K562 (cell line): ENCODE measurements at regions not wholly inside any gene's neighbourhood (a gene's known extent, or its start where the extent isn't known, plus 50 kb on each side); places are given as distances from the start of the nearest gene placed in this dataset.

Experiments used
- ATAC-seq: fragments of 200-7000 bp; cut with Tn5 transposase; 3 replicates; pipeline ENCODE4 v1.9.1; 2020; ENCODE audit warnings: moderate library complexity
- BruUV-seq: library from RNA; stranded (reverse); fragments of 400-500 nt; replicated peaks from 2 replicates; lab custom pipeline; 2021; lab: Mats Ljungman, UMichigan
- CTCF ChIA-PET: fragments of 300-600 bp; formaldehyde crosslinking; extraction: SDS; loops from one replicate; lab custom pipeline; 2021; ENCODE audit warnings: low intra/inter-chr PET ratio; lab: Yijun Ruan, JAX
- POLR2A ChIA-PET: fragments of 300-600, 350-650 bp; sonication (Branson Sonifier 250); formaldehyde crosslinking; extraction: SDS; loops from one replicate; lab custom pipeline; 2021; ENCODE audit warnings: antibody characterized with exemption, inconsistent platforms; lab: Yijun Ruan, JAX
- DNase-seq, 4 experiments: peaks; one replicate each; pipeline versions ENCODE4 v3.0.0 to v3.0.0-alpha.2; 2011 to 2018; ENCODE audit warnings: low spot score in 3 of 4, mixed read lengths in 3 of 4; ENCODE audit errors: extremely low read depth in 1 of 4
- FAIRE-seq: peaks from 2 replicates; lab custom pipeline; 2011; peaks lifted over from hg19 to GRCh38; lab: Jason Lieb, UNC
- H2AFZ ChIP-seq: 2 replicates; pipeline ENCODE4 v1.6.0; 2011; ENCODE audit warnings: low read depth, low read length, control low read depth, inconsistent platforms
- H3K27ac ChIP-seq: fragments of 200-600 bp; 3 replicates; pipeline ENCODE4 v1.8.0; 2011; ENCODE audit warnings: low read depth, mild to moderate bottlenecking, control low read depth, inconsistent platforms, low read length, moderate library complexity, mixed read lengths; ENCODE audit errors: extremely low read depth
- H3K27me3 ChIP-seq, 2 experiments: fragments of 300-600 bp in 1 of 2; 2 replicates in 1 of 2; 3 replicates in 1 of 2; pipeline versions ENCODE4 v1.6.0 to v1.8.0; 2011; ENCODE audit warnings: inconsistent platforms in 2 of 2, low read length in 2 of 2, mild to moderate bottlenecking in 1 of 2, mixed read lengths in 1 of 2, moderate library complexity in 1 of 2; ENCODE audit not compliant: control insufficient read depth in 2 of 2, insufficient read depth in 2 of 2
- H3K36me3 ChIP-seq: fragments of 300-600 bp; 3 replicates; pipeline ENCODE4 v1.8.0; 2011; ENCODE audit warnings: mild to moderate bottlenecking, low read length, inconsistent platforms; ENCODE audit not compliant: control insufficient read depth, insufficient read depth
- H3K4me1 ChIP-seq, 2 experiments: fragments of 200-600 bp in 1 of 2; replicated peaks in 1 of 2; 2 replicates in 1 of 2; 3 replicates in 1 of 2; pipeline versions ENCODE4 v1.5.1 to v1.8.0; 2011; ENCODE audit warnings: inconsistent platforms in 2 of 2, low read length in 2 of 2, mild to moderate bottlenecking in 1 of 2, mixed read lengths in 1 of 2, moderate library complexity in 1 of 2; ENCODE audit not compliant: control insufficient read depth in 2 of 2, insufficient read depth in 2 of 2
- H3K4me2 ChIP-seq: 2 replicates; pipeline ENCODE4 v1.6.1; 2011; ENCODE audit warnings: low read length, control low read depth, inconsistent platforms, mixed read lengths; ENCODE audit not compliant: insufficient read depth
- H3K4me3 ChIP-seq: fragments of 200-600 bp; sonication (generic), shearing (Covaris generic); 2 replicates; pipeline ENCODE4 v1.5.1; 2016; ENCODE audit warnings: control low read depth, inconsistent platforms
- H3K79me2 ChIP-seq: fragments of 200-600 bp; 3 replicates; pipeline ENCODE4 v1.8.0; 2011; ENCODE audit warnings: low read length, inconsistent platforms; ENCODE audit not compliant: control insufficient read depth, insufficient read depth
- H3K9ac ChIP-seq, 2 experiments: 2 replicates each; pipeline versions ENCODE4 v1.6.0 to v1.6.1; 2011; ENCODE audit warnings: low read depth in 2 of 2, low read length in 2 of 2, control low read depth in 1 of 2, inconsistent platforms in 1 of 2, mild to moderate bottlenecking in 1 of 2, mixed read lengths in 1 of 2; ENCODE audit not compliant: insufficient read depth in 1 of 2
- H3K9me1 ChIP-seq: one replicate; pipeline ENCODE4 v1.6.0; 2011; ENCODE audit warnings: inconsistent platforms, mild to moderate bottlenecking, low read length, moderate library complexity; ENCODE audit not compliant: control insufficient read depth, insufficient read depth
- H3K9me3 ChIP-seq: replicated peaks from 2 replicates; pipeline ENCODE4 v1.5.1; 2011; ENCODE audit warnings: low read depth, low read length, inconsistent platforms; ENCODE audit not compliant: control insufficient read depth, insufficient read depth
- H4K20me1 ChIP-seq: replicated peaks from 2 replicates; pipeline ENCODE4 v1.6.1; 2011; ENCODE audit warnings: low read length, inconsistent platforms, mixed read lengths; ENCODE audit not compliant: control insufficient read depth, insufficient read depth
- MAFK ChIP-seq: IDR thresholded peaks from 2 replicates; pipeline ENCODE4 v1.6.1; 2011; ENCODE audit warnings: low read length, improper control_type of control experiment
- NEUROD1 ChIP-seq: fragments of 150-350 bp; IDR thresholded peaks from 2 replicates; pipeline ENCODE4 v1.6.1; 2014; ENCODE audit warnings: borderline replicate concordance, low read length, low read depth; ENCODE audit not compliant: partially characterized antibody
- RBM25 ChIP-seq: fragments of 200-400 bp; formaldehyde crosslinking; IDR thresholded peaks from 2 replicates; pipeline ENCODE4 v1.6.1; 2018; ENCODE audit warnings: low read length, low read depth, moderate library complexity; ENCODE audit not compliant: severe bottlenecking
- RHOXF2B ChIP-seq: fragments of 250-450 bp; sonication (Bioruptor Pico); conservative IDR thresholded peaks from 2 replicates; pipeline ENCODE4 v1.5.1; 2021
- SMARCA5 ChIP-seq: fragments of 450-650 bp; IDR thresholded peaks from 2 replicates; pipeline ENCODE4 v1.6.1; 2016
- UBTF ChIP-seq, 2 experiments: IDR thresholded peaks; 2 replicates each; pipeline ENCODE4 v1.6.1; 2012; ENCODE audit warnings: improper control_type of control experiment in 2 of 2, low read depth in 2 of 2, low read length in 2 of 2, borderline replicate concordance in 1 of 2
- ZBTB8A ChIP-seq: fragments of 450-650 bp; IDR thresholded peaks from 2 replicates; pipeline ENCODE4 v1.6.1; 2018; ENCODE audit warnings: mild to moderate bottlenecking, moderate library complexity; ENCODE audit not compliant: partially characterized antibody
- ZFP36 ChIP-seq: fragments of 150-350 bp; IDR thresholded peaks from 2 replicates; pipeline ENCODE4 v1.6.1; 2018; ENCODE audit warnings: low read length, low read depth; ENCODE audit not compliant: partially characterized antibody
- ZFP91 ChIP-seq: sonication (generic); formaldehyde crosslinking; IDR thresholded peaks from 2 replicates; pipeline ENCODE4 v1.8.0; 2022; ENCODE audit warnings: mild to moderate bottlenecking, missing genetic modification reagents
- in situ Hi-C: fragments of 300-500 bp; cut with MboI; formaldehyde crosslinking; loops from 4 replicates; pipeline ENCODE4 v1.15.0; 2018; ENCODE audit warnings: inconsistent platforms, mixed read lengths
- intact Hi-C: fragments of 100-400 bp; cut with micrococcal nuclease; formaldehyde crosslinking; loops from 2 replicates; pipeline ENCODE4 v1.14.2; 2022
- TF ChIP-seq, protein P1 (sequence below): fragments of 450-650 bp; IDR thresholded peaks from 2 replicates; pipeline ENCODE4 v1.7.0; 2016; ENCODE audit warnings: borderline replicate concordance
- TF ChIP-seq, protein P2 (sequence below): fragments of 250-450 bp; sonication (Bioruptor Pico); IDR thresholded peaks from 2 replicates; pipeline ENCODE4 v1.8.0; 2022; ENCODE audit warnings: inconsistent platforms

DNA sequence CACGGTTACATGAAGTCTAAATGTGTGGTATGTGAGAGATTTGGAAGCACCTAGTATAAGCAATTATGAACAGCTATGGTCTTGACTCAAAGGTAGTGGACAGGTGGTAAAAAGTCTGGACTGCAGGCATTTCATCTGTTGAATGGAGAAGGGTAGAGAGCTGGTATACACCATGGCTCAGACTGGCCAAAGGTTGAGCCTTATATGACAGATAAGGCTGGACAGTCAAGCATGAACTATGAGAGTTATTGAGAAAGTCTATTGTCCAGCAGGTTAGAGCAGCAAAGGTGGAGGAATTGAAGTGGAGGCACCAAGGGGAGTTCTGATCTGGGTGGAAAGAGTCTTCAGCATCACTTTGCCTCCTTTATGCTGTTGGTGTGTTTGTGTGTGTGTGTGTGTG lies 346.7 kb upstream of the SLC14A2 start (continued):
- TF ChIP-seq UBTF (IDR thresholded peaks at IDR 0.05; ENCODE audit: borderline replicate concordance in 1 of 2, low read depth in 2 of 2, low read length in 2 of 2) (no peak), ZBTB8A (no peak), RHOXF2B (CRISPR knock-in tag) (no peak), MAFK (no peak), RBM25 (no peak), SMARCA5 (no peak)

- POLR2A ChIA-PET, result no interaction called here
- no peaks in the 10 kb centered on the region for H3K9me3 ChIP-seq
Observed at GRCh38 chr18:45270289-45270771, 344.9 kb upstream of the SLC14A2 start.

More at GRCh38 chr18:45270289-45270771, 344.9 kb upstream of the SLC14A2 start:
- Histone ChIP-seq H3K36me3 (no peaks in the 10 kb centered on the region), H3K27ac (no peak overlapping the region), H3K4me3 (no peak overlapping the region), H3K4me1 (no peaks in the 10 kb centered on the region), H3K9me1 (no peaks in the 10 kb centered on the region), H3K27me3 (no peaks in the 10 kb centered on the region), H4K20me1 (no peaks in the 10 kb centered on the region), H3K4me2 (no peak overlapping the region), H2AFZ (no peak overlapping the region), H3K9ac (no peak overlapping the region), H3K79me2 (no peaks in the 10 kb centered on the region)
- TF ChIP-seq ZFP36, result no peak
- TF ChIP-seq NEUROD1, result no peak
- TF ChIP-seq, protein P1, sequence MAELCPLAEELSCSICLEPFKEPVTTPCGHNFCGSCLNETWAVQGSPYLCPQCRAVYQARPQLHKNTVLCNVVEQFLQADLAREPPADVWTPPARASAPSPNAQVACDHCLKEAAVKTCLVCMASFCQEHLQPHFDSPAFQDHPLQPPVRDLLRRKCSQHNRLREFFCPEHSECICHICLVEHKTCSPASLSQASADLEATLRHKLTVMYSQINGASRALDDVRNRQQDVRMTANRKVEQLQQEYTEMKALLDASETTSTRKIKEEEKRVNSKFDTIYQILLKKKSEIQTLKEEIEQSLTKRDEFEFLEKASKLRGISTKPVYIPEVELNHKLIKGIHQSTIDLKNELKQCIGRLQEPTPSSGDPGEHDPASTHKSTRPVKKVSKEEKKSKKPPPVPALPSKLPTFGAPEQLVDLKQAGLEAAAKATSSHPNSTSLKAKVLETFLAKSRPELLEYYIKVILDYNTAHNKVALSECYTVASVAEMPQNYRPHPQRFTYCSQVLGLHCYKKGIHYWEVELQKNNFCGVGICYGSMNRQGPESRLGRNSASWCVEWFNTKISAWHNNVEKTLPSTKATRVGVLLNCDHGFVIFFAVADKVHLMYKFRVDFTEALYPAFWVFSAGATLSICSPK, result no peak
- no peak for TF ChIP-seq ZFP91 (CRISPR knock-in tag)
- TF ChIP-seq, protein P2, sequence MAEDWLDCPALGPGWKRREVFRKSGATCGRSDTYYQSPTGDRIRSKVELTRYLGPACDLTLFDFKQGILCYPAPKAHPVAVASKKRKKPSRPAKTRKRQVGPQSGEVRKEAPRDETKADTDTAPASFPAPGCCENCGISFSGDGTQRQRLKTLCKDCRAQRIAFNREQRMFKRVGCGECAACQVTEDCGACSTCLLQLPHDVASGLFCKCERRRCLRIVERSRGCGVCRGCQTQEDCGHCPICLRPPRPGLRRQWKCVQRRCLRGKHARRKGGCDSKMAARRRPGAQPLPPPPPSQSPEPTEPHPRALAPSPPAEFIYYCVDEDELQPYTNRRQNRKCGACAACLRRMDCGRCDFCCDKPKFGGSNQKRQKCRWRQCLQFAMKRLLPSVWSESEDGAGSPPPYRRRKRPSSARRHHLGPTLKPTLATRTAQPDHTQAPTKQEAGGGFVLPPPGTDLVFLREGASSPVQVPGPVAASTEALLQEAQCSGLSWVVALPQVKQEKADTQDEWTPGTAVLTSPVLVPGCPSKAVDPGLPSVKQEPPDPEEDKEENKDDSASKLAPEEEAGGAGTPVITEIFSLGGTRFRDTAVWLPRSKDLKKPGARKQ, result no peak
- DNase-seq, result no peak
- no TSS peak for BruUV-seq
- intact Hi-C loops (no loop called here), in situ Hi-C loops (no loop called here)
- no peak for FAIRE-seq
- CTCF ChIA-PET, result no interaction called here
- ATAC-seq, result no peak
